Ecto neural progenitor cell (in vitro differentiated cells): ENCODE measurements at regions not wholly inside any gene's neighbourhood (a gene's known extent, or its start where the extent isn't known, plus 50 kb on each side); places are given as distances from the start of the nearest gene placed in this dataset.

Source experiments
- DNase-seq: peaks from one replicate; pipeline ENCODE4 v3.0.0-alpha.2; 2018; ENCODE audit warnings: low spot score

GRCh38 chr2:64338910-64339500 is 115.0 kb upstream of the LGALSL start:
- DNase-seq = no peak

- peak; percentile 21 for DNase-seq
Observed at GRCh38 chr2:64341461-64341860, 112.5 kb upstream of the LGALSL start.

- DNase-seq = peak; percentile 9
Observed at GRCh38 chr2:64342195-64343099, 111.5 kb upstream of the LGALSL start.

GRCh38 chr2:64344999-64345576 is 108.9 kb upstream of the LGALSL start:
- peak; percentile 32 for DNase-seq

- DNase-seq = no peak
Observed at GRCh38 chr2:64345998-64346397, 108.0 kb upstream of the LGALSL start.

- peak; percentile 5 for DNase-seq
Observed at GRCh38 chr2:64348386-64349130, 105.4 kb upstream of the LGALSL start.

- peak; percentile 7 for DNase-seq
Observed at GRCh38 chr2:64349131-64349530, 104.8 kb upstream of the LGALSL start.

GRCh38 chr2:64350996-64351395 is 103.0 kb upstream of the LGALSL start:
- peak; percentile 32 for DNase-seq

GRCh38 chr2:64352292-64352691 is 101.7 kb upstream of the LGALSL start:
- DNase-seq = peak; percentile 10

GRCh38 chr2:64354857-64355680 is 98.9 kb upstream of the LGALSL start:
- DNase-seq = peak; percentile 29

- peak; percentile 27 for DNase-seq
Observed at GRCh38 chr2:64356906-64357305, 97.1 kb upstream of the LGALSL start.

GRCh38 chr2:64359171-64359891 is 94.6 kb upstream of the LGALSL start:
- DNase-seq = peak; percentile 6

- peak; percentile 43 for DNase-seq
Observed at GRCh38 chr2:64359892-64360657, 93.9 kb upstream of the LGALSL start.

GRCh38 chr2:64361151-64361938 is 92.6 kb upstream of the LGALSL start:
- DNase-seq = no peak

- no peak for DNase-seq
Observed at GRCh38 chr2:64362562-64363026, 91.4 kb upstream of the LGALSL start.

- DNase-seq = no peak
Observed at GRCh38 chr2:64363140-64363539, 90.8 kb upstream of the LGALSL start.

- DNase-seq = no peak
Observed at GRCh38 chr2:64363848-64364247, 90.1 kb upstream of the LGALSL start.

- DNase-seq = peak; percentile 32
Observed at GRCh38 chr2:64367444-64368232, 86.3 kb upstream of the LGALSL start.
